SK-N-MC (cell line): ENCODE measurements at regions not wholly inside any gene's neighbourhood (a gene's known extent, or its start where the extent isn't known, plus 50 kb on each side); places are given as distances from the start of the nearest gene placed in this dataset.

Experiments used
- DNase-seq: peaks from one replicate; pipeline ENCODE4 v3.0.0-alpha.2; 2011; ENCODE audit warnings: low read depth, low spot score
- H3K27ac ChIP-seq: fragments of 200-600 bp; sonication (generic); 2 replicates; pipeline ENCODE4 v1.5.1; 2016; ENCODE audit warnings: mixed run types
- H3K36me3 ChIP-seq: fragments of 200-600 bp; sonication (generic); 2 replicates; pipeline ENCODE4 v1.6.1; 2017; ENCODE audit warnings: antibody characterized with exemption, low read length, mixed read lengths; ENCODE audit not compliant: insufficient read depth
- H3K4me3 ChIP-seq: fragments of 200-600 bp; sonication (generic); 2 replicates; pipeline ENCODE4 v1.5.1; 2016
- H3K9ac ChIP-seq: fragments of 200-600 bp; sonication (generic); 2 replicates; pipeline ENCODE4 v1.8.0; 2017; ENCODE audit warnings: mixed run types, mixed read lengths; ENCODE audit not compliant: insufficient read length
- H3K9me3 ChIP-seq: fragments of 200-600 bp; sonication (generic); 2 replicates; pipeline ENCODE4 v1.6.1; 2017; ENCODE audit warnings: low read depth, mild to moderate bottlenecking, antibody characterized with exemption, low read length, moderate library complexity, mixed read lengths
- EZH2 ChIP-seq: fragments of 200-600 bp; sonication (generic); IDR thresholded peaks from one replicate; pipeline ENCODE4 v1.6.1; 2017; ENCODE audit warnings: antibody characterized with exemption
- FOXP2 ChIP-seq: optimal IDR thresholded peaks from 2 replicates; pipeline ENCODE3; 2011; ENCODE audit warnings: mild to moderate bottlenecking, moderate library complexity; ENCODE audit not compliant: insufficient read depth; ENCODE audit errors: extremely low read length, control extremely low read depth
- POLR2AphosphoS5 ChIP-seq: IDR thresholded peaks from 2 replicates; pipeline ENCODE4 v1.6.1; 2012; ENCODE audit warnings: mild to moderate bottlenecking, low read depth, low read length, borderline replicate concordance

GRCh38 chr6:12446394-12446793, 156.2 kb downstream of the EDN1 start:
- no peak overlapping the region for H3K4me3 ChIP-seq
- DNase-seq = no peak
- no peak overlapping the region for H3K9ac ChIP-seq
- H3K9me3 ChIP-seq = no peaks in the 10 kb centered on the region
- TF ChIP-seq FOXP2 (no peak), EZH2 (no peak), POLR2AphosphoS5 (no peak)
- no peak overlapping the region for H3K27ac ChIP-seq
- H3K36me3 ChIP-seq = no peaks in the 10 kb centered on the region

- Histone ChIP-seq H3K36me3 (no peaks in the 10 kb centered on the region), H3K4me3 (no peak overlapping the region), H3K27ac (no peak overlapping the region), H3K9ac (no peak overlapping the region), H3K9me3 (no peaks in the 10 kb centered on the region)
- TF ChIP-seq FOXP2 (no peak), POLR2AphosphoS5 (no peak), EZH2 (no peak)
- no peak for DNase-seq
Observed at GRCh38 chr6:12449447-12449846, 159.3 kb downstream of the EDN1 start.

GRCh38 chr6:12450467-12450866, 160.3 kb downstream of the EDN1 start:
- Histone ChIP-seq H3K9me3 (no peaks in the 10 kb centered on the region), H3K27ac (no peak overlapping the region), H3K9ac (no peak overlapping the region), H3K36me3 (no peaks in the 10 kb centered on the region), H3K4me3 (no peak overlapping the region)
- DNase-seq = no peak
- TF ChIP-seq FOXP2 = no peak
- TF ChIP-seq POLR2AphosphoS5 = no peak
- TF ChIP-seq EZH2 = no peak

GRCh38 chr6:12456343-12456742, 166.2 kb downstream of the EDN1 start:
- no peaks in the 10 kb centered on the region for H3K9me3 ChIP-seq
- H3K36me3 ChIP-seq = no peaks in the 10 kb centered on the region
- H3K4me3 ChIP-seq = no peak overlapping the region
- DNase-seq = no peak
- H3K27ac ChIP-seq = no peak overlapping the region
- TF ChIP-seq FOXP2 (no peak), EZH2 (no peak)
- H3K9ac ChIP-seq = no peak overlapping the region

GRCh38 chr6:12457094-12457493, 166.9 kb downstream of the EDN1 start:
- DNase-seq = no peak
- H3K27ac ChIP-seq = no peak overlapping the region
- H3K9me3 ChIP-seq = no peaks in the 10 kb centered on the region
- H3K4me3 ChIP-seq = no peak overlapping the region
- no peak overlapping the region for H3K9ac ChIP-seq
- no peaks in the 10 kb centered on the region for H3K36me3 ChIP-seq
- TF ChIP-seq POLR2AphosphoS5 (no peak), FOXP2 (no peak), EZH2 (no peak)

- Histone ChIP-seq H3K9me3 (no peaks in the 10 kb centered on the region), H3K27ac (no peak overlapping the region), H3K4me3 (no peak overlapping the region), H3K36me3 (no peaks in the 10 kb centered on the region), H3K9ac (no peak overlapping the region)
- no peak for DNase-seq
- TF ChIP-seq POLR2AphosphoS5 (no peak), FOXP2 (no peak)
Observed at GRCh38 chr6:12458558-12458957, 168.4 kb downstream of the EDN1 start.

- Histone ChIP-seq H3K9me3 (no peaks in the 10 kb centered on the region), H3K27ac (no peak overlapping the region), H3K36me3 (no peaks in the 10 kb centered on the region), H3K4me3 (no peak overlapping the region), H3K9ac (no peak overlapping the region)
- no peak for DNase-seq
- TF ChIP-seq EZH2 (no peak), FOXP2 (no peak), POLR2AphosphoS5 (no peak)
Observed at GRCh38 chr6:12459945-12460661, 169.9 kb downstream of the EDN1 start.

GRCh38 chr6:12467706-12468670, 177.8 kb downstream of the EDN1 start:
- TF ChIP-seq POLR2AphosphoS5 (no peak), EZH2 (no peak), FOXP2 (no peak)
- no peaks in the 10 kb centered on the region for H3K36me3 ChIP-seq
- H3K9ac ChIP-seq = no peak overlapping the region
- H3K27ac ChIP-seq = no peak overlapping the region
- no peak overlapping the region for H3K4me3 ChIP-seq
- DNase-seq = no peak
- no peaks in the 10 kb centered on the region for H3K9me3 ChIP-seq

GRCh38 chr6:12472601-12473038, 182.5 kb downstream of the EDN1 start:
- TF ChIP-seq POLR2AphosphoS5 (no peak), FOXP2 (no peak)
- Histone ChIP-seq H3K9ac (no peak overlapping the region), H3K36me3 (no peaks in the 10 kb centered on the region), H3K9me3 (no peaks in the 10 kb centered on the region), H3K27ac (no peak overlapping the region), H3K4me3 (no peak overlapping the region)
- DNase-seq = no peak
